Natural killer cell (primary cell): ENCODE measurements at regions not wholly inside any gene's neighbourhood (a gene's known extent, or its start where the extent isn't known, plus 50 kb on each side); places are given as distances from the start of the nearest gene placed in this dataset.

Source experiments
- ATAC-seq, 3 donors: fragments of 150-1000 bp in 2 of 3; fragments of 200-7000 bp in 1 of 3; cut with Tn5 transposase; 1 replicate in 1 of 3; 2 replicates in 2 of 3; pipeline ENCODE4 v1.10.0; 2021; ENCODE audit warnings: mild to moderate bottlenecking in 2 of 3, moderate library complexity in 2 of 3
- DNase-seq, 2 donors: peaks; one replicate each; pipeline versions ENCODE4 v3.0.0 to v3.0.0-alpha.2; 2013 to 2021; ENCODE audit warnings: mixed read lengths in 1 of 2
- H3K27ac ChIP-seq: one replicate; pipeline ENCODE4 v1.5.1; 2013; ENCODE audit warnings: mild to moderate bottlenecking, low read length
- H3K27me3 ChIP-seq: one replicate; pipeline ENCODE4 v1.6.1; 2013; ENCODE audit warnings: low read length; ENCODE audit not compliant: control insufficient read depth, insufficient read depth
- H3K36me3 ChIP-seq: one replicate; pipeline ENCODE4 v1.6.1; 2013; ENCODE audit warnings: low read length; ENCODE audit not compliant: control insufficient read depth, insufficient read depth
- H3K4me1 ChIP-seq: one replicate; pipeline ENCODE4 v1.6.1; 2013; ENCODE audit warnings: low read length; ENCODE audit not compliant: control insufficient read depth, insufficient read depth
- H3K4me3 ChIP-seq: one replicate; pipeline ENCODE4 v1.5.1; 2013; ENCODE audit warnings: low read length
- H3K9me3 ChIP-seq: one replicate; pipeline ENCODE4 v1.6.1; 2013; ENCODE audit warnings: low read length; ENCODE audit not compliant: control insufficient read depth, insufficient read depth
- H3K27ac Mint-ChIP-seq, 2 donors: one replicate each; pipeline ENCODE4 v1.8.0; 2022; ENCODE audit warnings: mild to moderate bottlenecking in 2 of 2, mixed read lengths in 2 of 2, moderate library complexity in 1 of 2
- H3K27me3 Mint-ChIP-seq, 2 donors: one replicate each; pipeline ENCODE4 v1.8.0; 2022; ENCODE audit warnings: low read depth in 2 of 2, mixed read lengths in 2 of 2
- H3K36me3 Mint-ChIP-seq: one replicate; pipeline ENCODE4 v1.8.0; 2022; ENCODE audit warnings: mixed read lengths
- H3K4me1 Mint-ChIP-seq, 2 donors: one replicate each; pipeline ENCODE4 v1.8.0; 2022; ENCODE audit warnings: mixed read lengths in 2 of 2
- H3K4me3 Mint-ChIP-seq: one replicate; pipeline ENCODE4 v1.8.0; 2022; ENCODE audit warnings: mild to moderate bottlenecking, moderate library complexity, mixed read lengths
- H3K9me3 Mint-ChIP-seq, 2 donors: one replicate each; pipeline ENCODE4 v1.8.0; 2022; ENCODE audit warnings: mixed read lengths in 2 of 2
- WGBS: methylation state at CpG from one replicate; pipeline ENCODE4 v1.1.7; 2013; ENCODE audit warnings: missing lambda C conversion rate; ENCODE audit not compliant: insufficient coverage; 5-methylcytosine and 5-hydroxymethylcytosine counted together
- intact Hi-C: fragments of 100-400 bp; cut with micrococcal nuclease; formaldehyde crosslinking; loops from one replicate; pipeline ENCODE4 v1.14.2; 2022
- TF ChIP-seq, protein P1 (sequence below): fragments of 200-600 bp; IDR thresholded peaks from one replicate; pipeline ENCODE4 v1.8.0; 2022; ENCODE audit warnings: antibody characterized with exemption

DNA sequence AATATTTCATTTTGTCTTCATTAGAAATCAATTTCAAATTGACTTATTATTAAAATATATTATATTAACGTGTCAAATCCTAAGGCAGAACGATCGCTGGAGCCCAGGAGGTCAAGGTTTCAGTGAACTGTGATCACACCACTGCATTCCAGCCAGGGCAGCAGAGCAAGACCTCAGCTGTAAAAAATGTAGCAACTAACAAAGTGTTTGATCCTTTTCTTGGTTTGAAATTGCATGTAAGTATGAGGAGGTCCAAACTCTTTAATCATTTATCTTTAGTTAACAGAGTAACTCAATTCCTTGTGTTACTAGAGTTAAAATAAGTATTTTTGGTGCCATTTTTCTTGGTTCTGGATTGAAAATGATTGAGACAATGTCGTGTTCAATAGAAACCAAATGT, 1033.9 kb downstream of the NLGN4X start:
- ATAC-seq (no peak), DNase-seq (no peak)
- TF ChIP-seq, protein P1, sequence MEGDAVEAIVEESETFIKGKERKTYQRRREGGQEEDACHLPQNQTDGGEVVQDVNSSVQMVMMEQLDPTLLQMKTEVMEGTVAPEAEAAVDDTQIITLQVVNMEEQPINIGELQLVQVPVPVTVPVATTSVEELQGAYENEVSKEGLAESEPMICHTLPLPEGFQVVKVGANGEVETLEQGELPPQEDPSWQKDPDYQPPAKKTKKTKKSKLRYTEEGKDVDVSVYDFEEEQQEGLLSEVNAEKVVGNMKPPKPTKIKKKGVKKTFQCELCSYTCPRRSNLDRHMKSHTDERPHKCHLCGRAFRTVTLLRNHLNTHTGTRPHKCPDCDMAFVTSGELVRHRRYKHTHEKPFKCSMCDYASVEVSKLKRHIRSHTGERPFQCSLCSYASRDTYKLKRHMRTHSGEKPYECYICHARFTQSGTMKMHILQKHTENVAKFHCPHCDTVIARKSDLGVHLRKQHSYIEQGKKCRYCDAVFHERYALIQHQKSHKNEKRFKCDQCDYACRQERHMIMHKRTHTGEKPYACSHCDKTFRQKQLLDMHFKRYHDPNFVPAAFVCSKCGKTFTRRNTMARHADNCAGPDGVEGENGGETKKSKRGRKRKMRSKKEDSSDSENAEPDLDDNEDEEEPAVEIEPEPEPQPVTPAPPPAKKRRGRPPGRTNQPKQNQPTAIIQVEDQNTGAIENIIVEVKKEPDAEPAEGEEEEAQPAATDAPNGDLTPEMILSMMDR: no peak
- Mint-ChIP-seq H3K27ac (no peak overlapping the region), H3K9me3 (peaks cover 3 to 9% of the 10 kb centered on the region in 2 donors), H3K36me3 (no peaks in the 10 kb centered on the region), H3K4me1 (no peaks in the 10 kb centered on the region), H3K4me3 (no peak overlapping the region), H3K27me3 (no peaks in the 10 kb centered on the region)
- WGBS: 71% methylated on average over 3 of the region's 4 CpGs
- no peaks in the 10 kb centered on the region for H3K9me3 ChIP-seq
- H3K36me3 ChIP-seq: no peaks in the 10 kb centered on the region
- no peak overlapping the region for H3K27ac ChIP-seq
- H3K27me3 ChIP-seq: no peaks in the 10 kb centered on the region
- intact Hi-C loops: no loop called here
- H3K4me1 ChIP-seq: no peaks in the 10 kb centered on the region
- no peak overlapping the region for H3K4me3 ChIP-seq

DNA sequence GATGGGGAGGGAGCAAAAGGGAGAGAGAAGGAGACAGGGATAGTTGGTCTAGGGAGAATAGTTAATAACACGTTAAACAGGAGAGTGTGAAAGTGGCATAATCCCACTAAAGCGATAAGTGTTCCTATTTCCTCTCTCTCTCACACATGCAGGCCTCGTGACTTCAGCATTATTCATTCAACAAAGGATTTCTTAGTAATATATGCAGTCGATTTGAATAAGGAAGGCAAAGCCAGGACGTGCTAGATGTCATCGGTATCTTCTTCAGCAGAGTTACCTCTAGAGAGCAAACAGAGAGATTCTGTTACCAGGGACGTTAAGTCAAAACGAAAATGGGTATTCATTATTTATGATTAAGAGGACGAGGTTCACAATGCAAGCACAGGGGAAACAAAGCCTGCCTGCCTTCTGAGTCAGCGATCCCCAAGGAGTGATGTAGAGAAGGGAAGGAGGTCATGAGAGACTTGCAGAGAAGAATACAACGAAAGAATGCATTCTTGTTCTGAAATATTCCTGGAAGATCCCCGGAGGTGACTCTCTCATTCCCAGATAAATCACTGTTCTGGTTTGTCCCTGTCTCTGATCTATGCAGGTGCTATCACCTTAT, 1048.4 kb downstream of the NLGN4X start:
- Mint-ChIP-seq H3K36me3 (no peaks in the 10 kb centered on the region), H3K4me3 (no peak overlapping the region), H3K4me1 (no peaks in the 10 kb centered on the region), H3K27ac (no peak overlapping the region), H3K9me3 (peaks cover 5 to 9% of the 10 kb centered on the region in 2 donors), H3K27me3 (no peaks in the 10 kb centered on the region)
- WGBS: 68% methylated on average over 9 of the region's 12 CpGs
- H3K9me3 ChIP-seq: no peaks in the 10 kb centered on the region
- H3K4me3 ChIP-seq: no peak overlapping the region
- H3K27ac ChIP-seq: no peak overlapping the region
- ATAC-seq (no peak), DNase-seq (no peak)
- no peaks in the 10 kb centered on the region for H3K27me3 ChIP-seq
- no peaks in the 10 kb centered on the region for H3K36me3 ChIP-seq
- no peaks in the 10 kb centered on the region for H3K4me1 ChIP-seq
- TF ChIP-seq, protein P1: no peak
- intact Hi-C loops: no loop called here

DNA sequence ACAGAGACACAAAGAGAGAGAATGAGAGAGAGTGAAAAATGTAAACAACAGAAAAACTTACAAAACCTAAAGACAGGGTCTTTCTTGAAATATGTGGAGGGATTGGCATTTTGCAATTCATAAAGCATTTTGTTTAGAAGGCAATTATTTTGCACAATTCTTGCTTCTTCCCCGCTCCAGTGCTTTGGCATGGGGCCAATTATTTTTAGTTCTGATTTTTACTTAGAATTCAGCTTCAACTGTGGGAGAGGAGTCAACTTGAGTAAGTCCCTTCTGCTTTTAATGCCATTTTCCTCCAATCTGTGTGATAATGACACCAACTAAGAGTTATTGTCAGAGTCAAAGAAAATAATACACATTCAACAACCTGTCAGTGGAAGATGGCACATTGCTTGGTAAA, 1051.9 kb downstream of the NLGN4X start:
- no peak overlapping the region for H3K27ac Mint-ChIP-seq
- Histone ChIP-seq H3K9me3 (no peaks in the 10 kb centered on the region), H3K27ac (no peak overlapping the region), H3K36me3 (no peaks in the 10 kb centered on the region), H3K27me3 (no peaks in the 10 kb centered on the region), H3K4me1 (no peaks in the 10 kb centered on the region), H3K4me3 (no peak overlapping the region)
- no peaks in the 10 kb centered on the region for H3K36me3 Mint-ChIP-seq
- 100% methylated on average over 1 of the region's 1 CpG for WGBS
- H3K27me3 Mint-ChIP-seq: no peaks in the 10 kb centered on the region
- DNase-seq: no peak
- intact Hi-C loops: no loop called here
- ATAC-seq: no peak
- no peak overlapping the region for H3K4me3 Mint-ChIP-seq
- peaks cover 8 to 11% of the 10 kb centered on the region in 2 donors for H3K9me3 Mint-ChIP-seq
- TF ChIP-seq, protein P1: no peak
- H3K4me1 Mint-ChIP-seq: no peaks in the 10 kb centered on the region

DNA sequence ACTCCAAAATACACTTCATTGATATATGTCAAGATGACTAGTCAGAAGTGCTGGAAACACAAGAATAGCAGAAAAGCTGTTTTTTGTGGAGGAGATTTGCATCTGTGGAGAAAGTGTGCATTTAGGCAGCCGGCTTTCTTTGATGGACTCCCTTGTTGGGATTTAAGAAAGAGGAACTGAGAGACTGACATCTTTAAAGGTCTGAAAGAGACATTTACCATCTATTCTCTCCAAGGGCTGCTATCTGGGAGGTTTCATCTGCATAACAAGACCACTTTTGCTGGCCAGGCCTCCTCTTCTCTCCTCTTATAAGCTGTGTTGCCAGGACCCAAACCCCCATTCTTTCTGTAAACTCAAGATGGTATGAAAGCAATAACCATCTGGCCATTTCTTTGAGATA, 1065.0 kb downstream of the NLGN4X start:
- no peaks in the 10 kb centered on the region for H3K36me3 Mint-ChIP-seq
- H3K36me3 ChIP-seq: no peaks in the 10 kb centered on the region
- H3K27ac Mint-ChIP-seq: no peak overlapping the region
- no peak overlapping the region for H3K4me3 ChIP-seq
- H3K27me3 Mint-ChIP-seq: no peaks in the 10 kb centered on the region
- H3K9me3 ChIP-seq: no peaks in the 10 kb centered on the region
- no peaks in the 10 kb centered on the region for H3K4me1 ChIP-seq
- no peak overlapping the region for H3K4me3 Mint-ChIP-seq
- no peak for ATAC-seq
- H3K9me3 Mint-ChIP-seq: peaks cover 2 to 10% of the 10 kb centered on the region in 2 donors
- intact Hi-C loops: no loop called here
- TF ChIP-seq, protein P1: no peak
- H3K4me1 Mint-ChIP-seq: no peaks in the 10 kb centered on the region
- no CpG with 5 or more reads among the region's 1 CpG for WGBS
- no peaks in the 10 kb centered on the region for H3K27me3 ChIP-seq
- no peak for DNase-seq
- no peak overlapping the region for H3K27ac ChIP-seq
